GM19397 (cell line): ENCODE measurements at regions not wholly inside any gene's neighbourhood (a gene's known extent, or its start where the extent isn't known, plus 50 kb on each side); places are given as distances from the start of the nearest gene placed in this dataset.

ENCODE experiments used
- ATAC-seq: cut with Tn5 transposase; IDR thresholded peaks from one replicate; pipeline ENCODE4 v1.9.1; 2021; ENCODE audit warnings: mild to moderate bottlenecking, moderate library complexity; ENCODE audit not compliant: unreplicated experiment

DNA sequence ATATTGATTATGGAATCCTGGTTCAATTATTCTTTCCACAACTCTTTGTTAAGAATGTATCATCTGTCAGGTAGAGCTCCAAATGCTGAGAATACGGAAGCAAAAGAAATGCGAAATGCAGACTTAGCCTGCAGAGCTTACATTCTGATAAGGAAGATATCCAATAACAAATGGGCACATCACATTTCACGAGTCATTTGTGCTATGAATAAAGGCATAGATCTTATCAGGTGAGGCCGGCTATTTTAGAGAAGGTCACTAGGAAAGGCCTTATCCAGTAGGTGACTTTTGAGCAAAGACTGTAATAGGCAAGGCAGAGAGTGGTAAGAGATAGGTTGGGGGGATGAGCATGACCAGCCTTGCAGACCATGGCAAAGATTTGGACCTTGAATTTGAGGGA lies 174.3 kb upstream of the SERPINE2 start:
- ATAC-seq, result no peak

DNA sequence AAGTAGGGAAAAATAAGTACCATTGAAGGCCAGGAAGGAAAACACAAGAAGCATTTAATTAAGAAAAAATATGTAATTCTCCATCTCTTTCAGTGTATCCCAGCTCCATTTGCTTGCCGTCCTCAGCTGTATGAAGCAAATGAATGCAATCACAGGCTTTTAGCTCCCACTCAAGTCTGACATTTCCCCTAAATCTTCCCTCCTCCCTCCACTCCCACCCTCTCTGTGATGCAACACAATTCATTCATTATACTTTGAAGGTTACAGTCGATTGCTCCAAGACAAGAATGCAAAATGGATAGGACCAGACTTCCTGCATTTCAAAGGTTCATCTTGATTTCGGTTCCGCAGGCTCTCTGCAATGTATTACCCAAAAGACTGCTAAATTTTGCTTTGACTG lies 172.7 kb upstream of the SERPINE2 start:
- no peak for ATAC-seq

DNA sequence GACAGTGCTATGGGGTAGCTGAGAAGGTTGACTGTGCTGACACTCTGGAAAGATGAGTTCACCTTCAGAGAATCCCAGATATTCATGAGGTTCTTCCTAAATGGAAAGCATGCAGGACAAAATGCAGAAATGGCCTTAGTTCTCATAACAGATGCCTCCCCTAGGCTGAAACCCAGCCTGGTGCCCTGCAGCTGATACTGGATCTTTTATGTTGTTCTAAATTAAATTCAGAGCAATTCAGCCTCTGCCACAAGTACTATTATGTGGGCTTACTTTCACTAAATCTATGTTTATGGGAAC lies 172.0 kb upstream of the SERPINE2 start:
- no peak for ATAC-seq

DNA sequence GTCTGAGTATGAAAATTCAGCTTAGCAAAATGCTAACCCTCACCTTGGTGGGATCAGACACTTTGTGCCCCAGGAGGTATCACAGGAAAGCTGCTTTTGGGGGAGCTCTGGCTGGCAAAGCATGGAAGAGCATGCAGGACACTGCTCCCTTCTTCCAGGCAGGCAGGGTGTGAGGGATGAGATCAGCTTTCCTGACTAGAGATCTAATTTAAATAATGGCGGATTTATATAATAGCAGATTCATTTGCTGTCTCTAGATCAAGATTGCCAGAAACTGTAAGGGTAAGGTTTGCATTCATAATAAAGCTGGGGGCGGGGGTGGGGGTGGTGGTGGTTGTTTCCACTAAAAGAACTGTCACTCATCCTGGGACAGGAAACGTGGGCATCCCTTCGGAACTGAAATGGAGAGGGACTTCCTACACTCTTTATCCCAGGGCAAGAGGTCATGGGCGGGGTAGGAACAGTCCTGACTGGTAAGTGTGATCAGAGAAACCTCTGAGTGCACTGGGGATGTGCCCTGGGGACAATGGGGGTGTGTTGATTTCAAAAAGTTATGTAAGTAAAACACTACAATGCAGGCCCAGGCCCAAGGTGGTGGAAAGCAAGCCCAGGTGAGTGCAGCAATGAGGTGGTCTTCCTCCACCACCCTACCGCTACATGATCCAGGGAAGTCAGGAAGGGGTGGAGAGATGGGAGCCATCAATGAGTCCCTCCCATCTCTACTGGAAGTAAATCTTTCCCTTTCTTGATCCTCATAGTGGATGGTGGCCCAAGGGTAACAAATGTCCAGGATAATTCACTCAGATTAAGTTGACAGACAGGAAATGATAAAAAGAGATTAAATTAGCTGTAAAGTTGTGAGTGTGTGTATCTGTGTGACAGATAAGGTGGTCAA lies 171.4 kb upstream of the SERPINE2 start:
- ATAC-seq, result no peak

DNA sequence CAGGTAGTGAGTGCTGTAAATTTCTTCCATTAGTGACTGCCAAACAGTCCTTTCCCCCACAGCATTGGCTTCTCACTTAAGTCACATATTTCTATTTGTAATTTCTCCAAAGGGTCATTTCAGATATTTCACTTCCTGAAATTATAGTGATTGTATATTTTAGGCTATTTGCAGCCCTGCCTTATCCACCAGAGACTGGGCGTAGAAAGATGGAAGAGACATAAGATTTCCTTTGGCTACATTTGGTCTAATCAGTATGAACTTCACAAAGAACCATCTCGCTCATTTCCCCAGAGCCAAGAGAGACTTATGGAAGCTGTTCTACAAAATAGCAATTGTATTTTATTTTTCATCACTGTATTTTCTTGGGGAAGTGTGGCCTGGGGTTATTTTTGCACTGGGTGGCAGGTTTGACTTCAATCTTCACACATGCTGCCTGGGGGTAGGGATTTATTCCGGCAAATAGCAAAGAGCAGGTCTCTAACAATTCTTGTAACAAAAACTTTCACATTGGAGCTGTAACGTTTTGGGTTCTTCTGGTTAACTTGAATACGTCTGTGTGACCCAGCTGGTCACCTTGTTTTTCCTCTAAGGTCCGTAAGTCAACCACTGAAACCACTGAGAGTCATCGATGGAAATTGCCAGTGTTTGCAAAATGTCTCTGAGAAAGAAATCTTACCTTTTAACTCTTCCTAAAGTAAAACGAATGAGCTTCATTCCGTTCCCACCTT lies 170.6 kb upstream of the SERPINE2 start:
- ATAC-seq, result no peak

DNA sequence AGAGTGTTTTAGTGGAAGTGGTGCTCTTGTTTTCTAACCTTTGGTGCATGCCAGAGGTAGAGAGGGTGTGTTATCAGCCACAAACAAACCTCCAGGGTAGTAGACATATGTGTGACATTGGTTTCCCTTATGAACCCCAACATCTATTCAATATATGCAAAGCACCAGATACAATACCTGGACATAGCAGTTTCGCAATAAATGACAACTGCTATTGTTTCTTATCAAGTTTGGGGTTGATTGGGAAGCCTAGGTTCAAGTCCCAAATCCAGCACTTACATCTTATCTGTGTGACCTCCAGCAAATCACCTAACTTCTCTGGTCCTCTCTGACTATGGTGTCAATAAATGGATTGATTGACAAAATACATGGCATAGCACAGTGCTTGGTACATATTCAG lies 169.4 kb upstream of the SERPINE2 start:
- no peak for ATAC-seq

DNA sequence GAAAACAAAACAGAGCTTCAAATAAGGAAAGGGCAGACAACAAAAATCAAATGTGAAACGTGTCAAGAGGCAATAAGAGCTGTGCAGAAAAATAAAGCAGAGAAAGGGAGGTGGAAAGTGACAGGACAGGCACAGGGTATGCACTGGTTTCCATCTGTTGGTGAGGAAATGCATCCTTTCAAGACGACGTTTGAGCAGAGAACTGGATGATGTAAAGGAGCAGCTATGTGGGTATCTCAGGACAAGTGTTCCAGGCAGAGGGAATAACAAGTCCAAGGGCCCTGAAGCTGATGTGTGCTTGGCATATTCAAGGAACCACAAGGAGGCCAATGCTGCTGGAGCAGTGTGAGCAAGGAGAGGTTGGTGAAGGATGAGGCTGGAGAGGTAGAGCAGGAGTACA lies 168.9 kb upstream of the SERPINE2 start:
- ATAC-seq, result no peak

DNA sequence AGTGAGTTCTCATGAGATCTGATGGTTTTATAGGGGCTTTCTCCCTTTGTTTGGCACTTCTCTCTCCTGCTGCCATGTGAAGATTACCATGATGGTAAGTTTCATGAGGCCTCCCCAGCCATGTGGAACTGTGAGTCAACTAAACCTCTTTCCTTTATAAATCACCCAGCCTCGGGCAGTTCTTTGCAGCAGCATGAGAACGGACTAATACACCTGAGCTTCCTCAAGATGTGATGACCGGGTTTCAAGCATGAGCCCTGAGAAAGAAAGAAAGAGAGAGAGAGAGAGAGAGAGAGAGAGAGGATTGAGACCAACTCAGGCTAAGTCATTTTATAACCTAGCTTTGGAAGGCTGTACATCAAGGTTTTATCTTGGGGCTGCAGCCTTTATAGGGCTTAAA lies 167.7 kb upstream of the SERPINE2 start:
- ATAC-seq, result no peak

DNA sequence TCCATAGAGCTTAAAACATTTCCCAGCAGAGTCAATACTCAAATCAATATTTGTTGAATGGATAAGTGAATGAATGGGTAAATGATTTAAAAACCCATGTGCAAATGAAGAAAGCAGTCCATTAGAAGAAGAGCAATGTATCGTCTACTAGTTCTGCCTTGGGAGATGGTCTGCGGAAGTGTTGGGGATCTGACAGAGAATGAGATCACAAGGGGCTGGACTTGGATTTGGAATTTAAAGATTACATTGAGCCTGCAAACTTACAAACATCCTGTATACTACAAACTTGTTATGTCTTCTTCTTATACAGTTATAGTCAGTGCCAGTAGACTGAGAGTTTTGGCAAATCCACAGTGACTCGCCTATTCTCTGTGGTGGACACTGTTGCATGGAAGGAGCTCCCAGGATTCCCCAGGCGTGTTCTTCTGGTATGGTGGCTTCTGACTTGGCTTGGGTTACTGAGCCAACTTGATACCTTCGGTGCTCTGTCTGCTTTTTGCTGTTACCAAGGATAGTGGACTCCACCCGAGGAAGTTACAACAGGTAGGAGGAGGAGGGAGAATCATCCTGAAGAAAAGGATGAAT lies 163.3 kb upstream of the SERPINE2 start:
- ATAC-seq, result no peak

DNA sequence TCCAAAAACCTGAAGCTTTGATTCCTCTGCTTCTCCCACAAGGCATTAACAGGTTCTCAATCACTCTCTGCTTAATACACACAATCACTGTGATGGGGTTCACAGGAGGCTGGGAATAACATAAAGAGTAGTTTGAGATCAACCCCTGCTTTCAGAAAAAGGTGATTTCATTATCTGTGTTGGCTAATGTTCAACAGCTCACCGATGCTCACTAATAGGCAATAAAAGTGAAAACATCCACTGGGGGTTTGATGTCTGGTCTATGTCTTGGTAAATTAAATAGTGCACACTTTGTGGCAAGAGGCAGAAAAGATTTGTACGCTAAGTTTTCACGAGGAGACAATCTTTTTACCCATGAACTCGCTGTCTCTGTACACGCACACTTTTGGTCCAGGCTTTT lies 159.3 kb upstream of the SERPINE2 start:
- no peak for ATAC-seq

DNA sequence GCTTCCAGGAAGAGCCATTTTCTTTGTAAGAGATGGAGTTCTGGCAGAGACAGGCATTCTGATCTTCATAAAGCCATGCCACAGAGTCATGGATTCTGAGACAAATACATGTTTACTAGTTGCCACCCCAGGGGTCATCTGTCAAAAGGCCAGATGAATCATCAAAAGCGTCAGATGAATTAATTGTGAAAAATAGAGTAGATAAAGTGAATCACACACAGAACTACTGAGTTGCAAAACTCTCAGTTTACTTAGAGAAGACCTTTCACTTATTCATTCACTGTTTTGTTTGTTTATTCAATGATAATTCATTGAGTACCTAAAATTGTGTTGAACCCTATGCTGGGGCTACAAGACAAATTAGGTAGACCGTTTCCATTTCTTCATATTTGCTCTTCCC lies 157.7 kb upstream of the SERPINE2 start:
- ATAC-seq, result no peak

DNA sequence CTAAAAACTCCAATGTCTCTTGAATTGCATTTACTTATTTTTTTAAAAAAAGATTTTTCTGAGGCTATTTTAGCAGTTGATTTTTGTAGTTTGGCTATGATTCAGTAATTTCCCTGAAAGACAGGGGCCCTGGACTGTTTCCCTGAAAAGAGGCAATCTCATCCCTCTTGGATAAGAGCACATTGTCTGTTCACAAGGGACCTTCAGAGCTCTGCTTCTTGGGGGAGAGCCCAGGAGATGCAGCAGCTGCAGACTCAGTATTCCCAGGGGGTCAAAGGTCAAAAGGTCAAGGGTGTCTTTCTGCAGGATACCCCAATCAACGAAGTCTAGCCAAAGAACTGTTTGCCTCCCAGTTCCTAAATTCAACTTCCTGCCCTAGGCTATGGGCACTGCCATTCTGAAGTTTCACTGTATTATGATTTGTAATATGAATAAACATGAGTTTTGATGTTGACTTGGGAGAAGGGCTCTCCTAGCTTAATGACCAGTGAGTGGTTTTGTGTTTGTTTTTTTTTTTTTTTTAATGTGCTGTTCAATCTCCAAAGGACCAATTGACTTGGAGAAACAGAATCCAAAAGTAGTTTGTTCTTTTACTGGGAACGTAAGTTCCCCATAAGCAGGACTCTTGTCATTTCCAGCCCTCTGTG lies 157.0 kb upstream of the SERPINE2 start:
- no peak for ATAC-seq

DNA sequence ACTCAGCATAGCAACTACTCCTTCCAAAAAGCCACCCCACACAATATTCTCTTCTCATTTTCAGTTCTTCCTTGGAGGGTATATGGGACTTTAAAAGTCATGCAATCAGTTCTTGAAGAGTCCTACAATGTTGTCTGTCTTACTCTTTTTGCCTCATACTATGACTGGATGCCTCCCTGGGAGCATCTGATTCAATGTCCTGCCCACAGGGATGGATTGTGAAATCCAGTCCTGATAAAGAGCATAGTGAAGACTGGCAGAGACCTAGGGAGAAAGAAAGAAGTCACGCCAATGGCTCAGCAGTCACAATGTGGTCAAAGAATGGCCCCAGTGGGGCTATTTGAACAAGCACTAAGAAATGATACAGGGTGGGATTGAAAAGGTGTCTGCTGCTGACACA lies 155.1 kb upstream of the SERPINE2 start:
- no peak for ATAC-seq

DNA sequence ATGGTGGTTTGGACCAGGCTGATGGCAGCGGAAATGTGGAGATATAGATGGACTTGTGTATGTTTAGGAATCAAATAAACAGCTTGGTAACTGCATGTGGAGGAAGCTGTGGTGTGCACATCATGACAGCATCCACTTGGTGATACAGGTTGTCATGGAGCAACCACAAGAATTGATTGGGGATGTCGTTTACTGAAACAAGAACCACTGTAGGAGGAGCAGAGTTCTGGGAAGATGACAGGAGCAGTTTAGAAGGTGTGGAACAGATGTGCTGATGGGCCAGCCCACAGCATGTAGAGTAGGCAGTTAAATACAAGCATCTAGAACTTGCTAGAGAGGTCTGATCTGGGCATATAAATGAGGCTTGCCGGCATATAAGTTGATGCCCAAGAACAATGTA lies 152.4 kb upstream of the SERPINE2 start:
- no peak for ATAC-seq

DNA sequence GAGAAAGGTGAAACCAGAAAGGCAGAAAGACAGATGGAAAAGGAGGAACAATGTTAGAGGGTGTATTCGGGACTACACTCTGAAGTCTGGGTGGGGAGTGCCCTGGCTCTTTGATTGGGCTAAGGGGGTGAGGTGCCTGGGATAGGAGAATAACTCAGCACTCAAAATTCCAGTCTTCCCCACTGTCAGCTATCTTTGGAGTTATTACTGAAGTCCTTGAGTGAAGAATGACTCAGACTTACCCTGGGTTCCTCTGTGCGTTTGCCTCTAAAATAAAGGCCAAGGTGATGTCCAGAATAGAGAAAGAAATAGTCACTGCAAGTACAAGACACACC lies 151.8 kb upstream of the SERPINE2 start:
- ATAC-seq, result no peak

DNA sequence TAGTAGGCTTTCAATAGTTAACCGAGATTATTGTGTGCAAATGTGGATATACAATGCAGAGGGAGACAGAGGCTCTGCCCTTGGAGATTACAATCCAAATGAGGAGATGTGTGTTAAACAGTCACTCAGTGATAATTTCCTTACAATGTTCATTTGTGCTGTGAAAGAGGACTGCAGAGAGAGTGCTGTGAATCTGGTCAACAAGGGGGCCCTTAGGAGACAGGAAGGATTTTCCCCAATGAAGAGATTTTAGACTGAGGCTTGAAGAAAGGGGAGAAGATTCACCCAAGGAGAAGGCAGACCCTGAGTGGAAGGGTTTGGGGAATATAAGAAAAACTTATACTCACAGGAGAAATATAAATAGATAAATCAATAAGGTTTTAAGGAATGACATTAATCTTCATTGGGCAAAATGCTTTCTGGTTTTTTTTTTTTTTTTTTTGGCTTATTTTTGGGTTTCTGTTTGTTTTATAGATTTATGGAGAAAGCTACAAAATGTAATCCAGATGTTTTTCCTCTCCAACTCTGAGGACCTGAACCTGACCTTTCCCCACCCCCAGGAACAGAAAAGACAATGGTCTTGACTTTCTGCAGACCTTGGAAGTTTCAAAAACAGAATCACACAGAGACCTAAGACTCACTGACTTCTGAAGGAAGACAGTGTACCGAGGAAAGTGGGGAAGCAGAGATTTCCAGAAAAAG lies 151.3 kb upstream of the SERPINE2 start:
- ATAC-seq, result no peak

DNA sequence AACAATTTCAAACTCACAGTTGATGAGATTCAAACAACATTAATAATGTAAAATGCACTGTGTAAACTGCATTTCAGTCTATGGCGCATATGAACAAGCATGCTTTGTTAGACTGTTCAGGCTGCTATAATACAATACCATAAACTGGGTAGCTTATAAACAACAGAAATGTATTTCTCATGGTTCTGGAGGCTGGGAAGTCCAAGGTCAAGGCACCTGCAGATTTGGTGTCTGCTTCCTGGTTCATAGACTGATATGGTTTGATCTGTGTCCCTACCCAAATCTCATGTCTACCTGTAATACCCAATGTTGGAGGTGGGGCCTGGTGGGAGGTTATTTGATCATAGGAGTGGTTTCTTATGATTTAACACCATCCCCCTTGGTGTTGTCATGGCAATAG lies 148.1 kb upstream of the SERPINE2 start:
- ATAC-seq, result no peak

DNA sequence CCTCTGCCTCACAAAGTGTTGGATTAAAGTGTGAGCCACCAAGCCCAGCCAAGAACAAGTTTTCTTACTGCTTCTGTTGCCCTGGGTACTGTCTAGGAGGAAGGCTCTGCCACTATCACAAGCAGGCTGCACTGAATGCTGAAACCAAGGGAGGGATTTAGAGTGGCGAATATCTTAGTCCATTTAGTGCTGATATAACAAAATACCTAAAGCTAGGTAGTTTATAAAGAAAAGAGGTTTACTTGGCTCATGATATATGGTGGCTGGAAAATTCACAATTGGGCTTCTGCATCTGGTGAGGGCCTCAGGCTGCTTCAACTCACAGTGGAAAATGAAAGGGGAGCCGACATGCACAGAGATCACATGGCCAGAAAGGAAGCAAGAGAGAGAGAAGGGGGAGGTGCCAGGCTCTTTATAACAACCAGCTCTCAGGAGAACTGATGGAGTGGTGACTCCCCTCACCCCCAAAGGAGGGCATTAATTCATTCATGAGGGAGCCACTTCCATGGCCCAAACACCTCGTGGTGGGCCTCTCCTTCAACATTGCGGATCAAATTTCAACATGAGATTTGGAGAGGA lies 146.0 kb upstream of the SERPINE2 start:
- no peak for ATAC-seq

DNA sequence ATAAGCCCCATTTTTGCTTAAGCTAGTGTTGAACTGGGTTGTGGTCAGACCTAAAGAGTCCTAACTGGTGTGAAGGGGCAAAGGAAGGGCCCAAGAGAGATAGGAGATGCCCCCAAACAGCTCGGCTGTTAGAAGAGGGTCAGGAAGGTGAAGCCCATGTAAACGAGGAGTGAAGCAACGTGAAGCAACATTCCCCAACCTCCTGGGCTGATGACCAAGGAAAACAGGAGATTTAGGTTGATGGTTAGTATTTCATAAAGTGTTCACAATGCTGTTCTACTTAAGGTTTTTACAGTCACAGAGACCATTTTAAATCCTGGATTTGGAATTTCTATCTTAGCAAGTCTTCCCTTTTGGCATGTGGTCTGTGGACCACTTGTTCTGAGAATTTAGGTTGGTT lies 144.0 kb upstream of the SERPINE2 start:
- ATAC-seq, result no peak

DNA sequence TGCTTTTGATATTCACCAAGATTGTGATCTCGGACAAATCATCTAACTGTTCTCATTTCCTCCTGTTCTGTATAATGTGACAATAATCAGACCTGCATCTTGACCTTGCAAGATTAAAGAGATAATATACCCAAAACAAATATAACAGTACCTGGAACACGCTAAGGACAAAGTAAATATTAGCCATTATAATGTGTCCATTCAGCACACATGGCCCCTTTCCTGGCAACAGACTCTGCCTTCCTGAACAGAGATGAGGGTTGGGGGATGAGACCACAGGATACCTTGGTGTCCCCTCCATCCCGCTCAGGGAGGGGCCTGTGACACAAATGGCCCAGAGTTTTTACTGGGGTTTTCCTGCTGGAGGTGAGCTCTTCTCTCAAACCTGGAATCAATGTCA lies 143.4 kb upstream of the SERPINE2 start:
- no peak for ATAC-seq
